DMS114 treated with DMSO at 0.1 percent for 48 hours (cell line): ENCODE measurements at regions not wholly inside any gene's neighbourhood (a gene's known extent, or its start where the extent isn't known, plus 50 kb on each side); places are given as distances from the start of the nearest gene placed in this dataset.
"Not testable (repeated sequence)": the region's sequence is repeated elsewhere in the genome, so short reads cannot be mapped to it uniquely, and the experiment has no call there.

Experiments
- DNase-seq: peaks from one replicate; lab custom pipeline; 2025; ENCODE audit not compliant: unreplicated experiment; lab: John Stamatoyannopoulos, UW

GRCh38 chr12:97005174-97005573 is 98.1 kb downstream of the NEDD1 start:
- no peak for DNase-seq

- DNase-seq: no peak
These were observed 98.6 kb downstream of the NEDD1 start for GRCh38 chr12:97005646-97006045.

- DNase-seq: no peak
These were observed 99.5 kb downstream of the NEDD1 start for GRCh38 chr12:97006585-97006984.

- DNase-seq: no peak
These were observed 109.1 kb downstream of the NEDD1 start for GRCh38 chr12:97016163-97016562.

- DNase-seq: no peak
These were observed 110.2 kb downstream of the NEDD1 start for GRCh38 chr12:97017213-97017612.

- no peak for DNase-seq
These were observed 115.6 kb downstream of the NEDD1 start for GRCh38 chr12:97022536-97023230.

- DNase-seq: no peak
These were observed 117.3 kb downstream of the NEDD1 start for GRCh38 chr12:97024393-97024792.

- no peak for DNase-seq
These were observed 119.8 kb downstream of the NEDD1 start for GRCh38 chr12:97026901-97027300.

GRCh38 chr12:97027482-97027881 is 120.4 kb downstream of the NEDD1 start:
- DNase-seq: no peak

- no peak for DNase-seq
These were observed 131.1 kb downstream of the NEDD1 start for GRCh38 chr12:97038131-97038530.

GRCh38 chr12:97038834-97039233 is 131.8 kb downstream of the NEDD1 start:
- DNase-seq: no peak

- no peak for DNase-seq
These were observed 139.8 kb downstream of the NEDD1 start for GRCh38 chr12:97046901-97047300.

GRCh38 chr12:97047361-97047760 is 140.3 kb downstream of the NEDD1 start:
- DNase-seq: no peak

- no peak for DNase-seq
These were observed 141.5 kb downstream of the NEDD1 start for GRCh38 chr12:97048421-97049035.

- no peak for DNase-seq
These were observed 143.5 kb downstream of the NEDD1 start for GRCh38 chr12:97050509-97050908.

- no peak for DNase-seq
These were observed 144.3 kb downstream of the NEDD1 start for GRCh38 chr12:97051341-97051740.

GRCh38 chr12:97061171-97061570 is 154.1 kb downstream of the NEDD1 start:
- no peak for DNase-seq

- no peak for DNase-seq
These were observed 156.4 kb downstream of the NEDD1 start for GRCh38 chr12:97063292-97063935.

GRCh38 chr12:97075161-97075933 is 168.3 kb downstream of the NEDD1 start:
- DNase-seq: no peak

- DNase-seq: no peak
These were observed 169.0 kb downstream of the NEDD1 start for GRCh38 chr12:97075934-97076630.

GRCh38 chr12:97076912-97077311 is 169.9 kb downstream of the NEDD1 start:
- not testable (repeated sequence) for DNase-seq
